HUES48 (cell line): ENCODE measurements at regions not wholly inside any gene's neighbourhood (a gene's known extent, or its start where the extent isn't known, plus 50 kb on each side); places are given as distances from the start of the nearest gene placed in this dataset.

Experiments
- H3K27ac ChIP-seq: one replicate; pipeline ENCODE4 v1.7.0; 2013; ENCODE audit warnings: low read depth, low read length, inconsistent platforms
- H3K27me3 ChIP-seq: 2 replicates; pipeline ENCODE4 v1.6.1; 2013; ENCODE audit warnings: mild to moderate bottlenecking, low read length; ENCODE audit not compliant: control insufficient read depth, insufficient read depth
- H3K36me3 ChIP-seq: 2 replicates; pipeline ENCODE4 v1.6.1; 2013; ENCODE audit warnings: low read length; ENCODE audit not compliant: control insufficient read depth, insufficient read depth
- H3K4me1 ChIP-seq: 2 replicates; pipeline ENCODE4 v1.6.1; 2013; ENCODE audit warnings: mild to moderate bottlenecking, low read length; ENCODE audit not compliant: control insufficient read depth, insufficient read depth
- H3K4me3 ChIP-seq: 2 replicates; pipeline ENCODE4 v1.5.1; 2013; ENCODE audit warnings: mild to moderate bottlenecking, low read depth, low read length
- H3K9ac ChIP-seq: 2 replicates; pipeline ENCODE4 v1.6.1; 2013; ENCODE audit warnings: mild to moderate bottlenecking, low read depth, low read length, moderate library complexity
- H3K9me3 ChIP-seq: 2 replicates; pipeline ENCODE4 v1.6.1; 2013; ENCODE audit warnings: low read length; ENCODE audit not compliant: control insufficient read depth, insufficient read depth

GRCh38 chr15:37810381-37810780 lies 124.1 kb upstream of the TMCO5A start:
- Histone ChIP-seq H3K9me3 (no peaks in the 10 kb centered on the region), H3K9ac (no peak overlapping the region)

GRCh38 chr15:37813306-37813705 lies 121.1 kb upstream of the TMCO5A start:
- no peaks in the 10 kb centered on the region for H3K27me3 ChIP-seq
- no peaks in the 10 kb centered on the region for H3K9me3 ChIP-seq
- H3K36me3 ChIP-seq: no peaks in the 10 kb centered on the region
- H3K4me1 ChIP-seq: no peaks in the 10 kb centered on the region
- H3K27ac ChIP-seq: no peak overlapping the region
- H3K4me3 ChIP-seq: no peak overlapping the region
- H3K9ac ChIP-seq: no peak overlapping the region

More at GRCh38 chr15:37810381-37810780, 124.1 kb upstream of the TMCO5A start:
- Histone ChIP-seq H3K4me3 (no peak overlapping the region), H3K4me1 (no peaks in the 10 kb centered on the region), H3K27me3 (no peaks in the 10 kb centered on the region), H3K27ac (no peak overlapping the region), H3K36me3 (no peaks in the 10 kb centered on the region)

GRCh38 chr15:37814847-37815515 lies 119.5 kb upstream of the TMCO5A start:
- Histone ChIP-seq H3K27ac (no peak overlapping the region), H3K4me3 (no peak overlapping the region), H3K9me3 (no peaks in the 10 kb centered on the region), H3K27me3 (no peaks in the 10 kb centered on the region), H3K9ac (no peak overlapping the region), H3K36me3 (no peaks in the 10 kb centered on the region), H3K4me1 (no peaks in the 10 kb centered on the region)

- Histone ChIP-seq H3K9me3 (no peaks in the 10 kb centered on the region), H3K36me3 (no peaks in the 10 kb centered on the region), H3K27ac (no peak overlapping the region), H3K27me3 (no peaks in the 10 kb centered on the region), H3K9ac (no peak overlapping the region), H3K4me1 (no peaks in the 10 kb centered on the region), H3K4me3 (no peak overlapping the region)
These were observed 116.2 kb upstream of the TMCO5A start for GRCh38 chr15:37818152-37818677.

GRCh38 chr15:37819191-37819590 lies 115.2 kb upstream of the TMCO5A start:
- Histone ChIP-seq H3K4me3 (no peak overlapping the region), H3K27me3 (no peaks in the 10 kb centered on the region), H3K9ac (no peak overlapping the region), H3K27ac (no peak overlapping the region), H3K4me1 (0 out of 2 replicates have a peak, but pooled peaks cover 3% of the 10 kb centered on the region), H3K36me3 (no peaks in the 10 kb centered on the region), H3K9me3 (no peaks in the 10 kb centered on the region)

- Histone ChIP-seq H3K27ac (no peak overlapping the region), H3K27me3 (no peaks in the 10 kb centered on the region), H3K4me3 (no peak overlapping the region), H3K9me3 (no peaks in the 10 kb centered on the region), H3K4me1 (0 out of 2 replicates have a peak, but pooled peaks cover 4% of the 10 kb centered on the region), H3K36me3 (no peaks in the 10 kb centered on the region), H3K9ac (no peak overlapping the region)
These were observed 113.9 kb upstream of the TMCO5A start for GRCh38 chr15:37820380-37821128.

GRCh38 chr15:37823601-37824275 lies 110.7 kb upstream of the TMCO5A start:
- Histone ChIP-seq H3K9me3 (no peaks in the 10 kb centered on the region), H3K4me1 (0 out of 2 replicates have a peak, but pooled peaks cover 4% of the 10 kb centered on the region), H3K4me3 (no peak overlapping the region), H3K36me3 (no peaks in the 10 kb centered on the region), H3K27ac (no peak overlapping the region), H3K27me3 (no peaks in the 10 kb centered on the region), H3K9ac (no peak overlapping the region)

GRCh38 chr15:37824717-37825382 lies 109.6 kb upstream of the TMCO5A start:
- H3K9me3 ChIP-seq: no peaks in the 10 kb centered on the region
- peak overlapping the region; percentile 48 for H3K27ac ChIP-seq
- no peak overlapping the region for H3K9ac ChIP-seq
- H3K27me3 ChIP-seq: no peaks in the 10 kb centered on the region
- H3K4me1 ChIP-seq: 0 out of 2 replicates have a peak, but pooled peaks cover 4% of the 10 kb centered on the region
- no peaks in the 10 kb centered on the region for H3K36me3 ChIP-seq
- no peak overlapping the region for H3K4me3 ChIP-seq

- Histone ChIP-seq H3K27ac (no peak overlapping the region), H3K4me1 (no peaks in the 10 kb centered on the region), H3K9me3 (peaks cover 3% of the 10 kb centered on the region; the same call in 1 of the 2 replicates), H3K9ac (no peak overlapping the region), H3K27me3 (no peaks in the 10 kb centered on the region), H3K36me3 (no peaks in the 10 kb centered on the region), H3K4me3 (no peak overlapping the region)
These were observed 97.2 kb upstream of the TMCO5A start for GRCh38 chr15:37837276-37837675.

GRCh38 chr15:37847776-37848175 lies 86.7 kb upstream of the TMCO5A start:
- Histone ChIP-seq H3K36me3 (no peaks in the 10 kb centered on the region), H3K4me1 (no peaks in the 10 kb centered on the region), H3K27ac (no peak overlapping the region), H3K4me3 (no peak overlapping the region), H3K9me3 (no peaks in the 10 kb centered on the region), H3K9ac (no peak overlapping the region), H3K27me3 (no peaks in the 10 kb centered on the region)
